C4-2B (cell line): ENCODE measurements at regions not wholly inside any gene's neighbourhood (a gene's known extent, or its start where the extent isn't known, plus 50 kb on each side); places are given as distances from the start of the nearest gene placed in this dataset.

ENCODE experiments used
- H3K27ac ChIP-seq: fragments of 450-650 bp; 2 replicates; pipeline ENCODE4 v1.5.1; 2017
- CTCF ChIP-seq: fragments of 450-650 bp; conservative IDR thresholded peaks from 2 replicates; pipeline ENCODE4 v1.5.1; 2017; ENCODE audit warnings: mild to moderate bottlenecking
- ZFX ChIP-seq: fragments of 450-650 bp; IDR thresholded peaks from 2 replicates; pipeline ENCODE4 v1.6.1; 2017

GRCh38 chr9:118362123-118362522 lies 657.9 kb downstream of the TLR4 start:
- no peak overlapping the region for H3K27ac ChIP-seq
- TF ChIP-seq CTCF: no peak
- TF ChIP-seq ZFX: no peak

GRCh38 chr9:118362596-118362995 lies 658.4 kb downstream of the TLR4 start:
- no peak for TF ChIP-seq ZFX
- no peak for TF ChIP-seq CTCF
- no peak overlapping the region for H3K27ac ChIP-seq

- TF ChIP-seq ZFX (no peak), CTCF (no peak)
- H3K27ac ChIP-seq: no peak overlapping the region
Observed at GRCh38 chr9:118364266-118365106, 660.3 kb downstream of the TLR4 start.

GRCh38 chr9:118366228-118366627 lies 662.0 kb downstream of the TLR4 start:
- no peak overlapping the region for H3K27ac ChIP-seq
- no peak for TF ChIP-seq ZFX
- TF ChIP-seq CTCF: no peak

- no peak overlapping the region for H3K27ac ChIP-seq
- TF ChIP-seq ZFX (no peak), CTCF (no peak)
Observed at GRCh38 chr9:118367383-118367782, 663.2 kb downstream of the TLR4 start.

- no peak for TF ChIP-seq CTCF
- H3K27ac ChIP-seq: no peak overlapping the region
Observed at GRCh38 chr9:118384531-118385100, 680.4 kb downstream of the TLR4 start.

GRCh38 chr9:118395415-118395814 lies 691.2 kb downstream of the TLR4 start:
- H3K27ac ChIP-seq: no peak overlapping the region
- TF ChIP-seq CTCF (no peak), ZFX (no peak)
